GM23338 (cell line): ENCODE measurements at regions not wholly inside any gene's neighbourhood (a gene's known extent, or its start where the extent isn't known, plus 50 kb on each side); places are given as distances from the start of the nearest gene placed in this dataset.

Experiments
- ATAC-seq: fragments of 200-7000 bp; cut with Tn5 transposase; 3 replicates; pipeline ENCODE4 v1.9.1; 2020
- DNase-seq: peaks from one replicate; pipeline ENCODE4 v3.0.0-alpha.2; 2015; ENCODE audit warnings: low spot score
- H2AFZ ChIP-seq: fragments of 200-600 bp; sonication (generic); 2 replicates; pipeline ENCODE4 v1.8.0; 2016; ENCODE audit warnings: antibody characterized with exemption, mild to moderate bottlenecking, moderate library complexity
- H3F3A ChIP-seq: fragments of 200-600 bp; sonication (generic); replicated peaks from 2 replicates; pipeline ENCODE4 v1.8.0; 2017; ENCODE audit warnings: antibody characterized with exemption, mixed run types, low read depth
- H3K27ac ChIP-seq: fragments of 200-600 bp; sonication (generic); 2 replicates; pipeline ENCODE4 v1.6.1; 2016; ENCODE audit warnings: low read depth
- H3K27me3 ChIP-seq: fragments of 200-600 bp; sonication (generic); 2 replicates; pipeline ENCODE4 v1.8.0; 2016; ENCODE audit warnings: mild to moderate bottlenecking, mixed run types, moderate library complexity; ENCODE audit not compliant: insufficient read depth
- H3K36me3 ChIP-seq: fragments of 200-600 bp; sonication (generic); 2 replicates; pipeline ENCODE4 v1.8.0; 2016; ENCODE audit warnings: mild to moderate bottlenecking; ENCODE audit not compliant: insufficient read depth
- H3K4me1 ChIP-seq: fragments of 200-600 bp; sonication (generic); 2 replicates; pipeline ENCODE4 v1.8.0; 2016; ENCODE audit warnings: mild to moderate bottlenecking, moderate library complexity; ENCODE audit not compliant: insufficient read depth
- H3K4me2 ChIP-seq: fragments of 200-600 bp; sonication (generic); 2 replicates; pipeline ENCODE4 v1.7.1; 2017; ENCODE audit warnings: mixed run types
- H3K4me3 ChIP-seq: fragments of 200-600 bp; sonication (generic); 2 replicates; pipeline ENCODE4 v1.6.1; 2016; ENCODE audit warnings: mixed run types
- H3K79me2 ChIP-seq: fragments of 200-600 bp; sonication (generic); replicated peaks from 2 replicates; pipeline ENCODE4 v1.8.0; 2017; ENCODE audit warnings: mild to moderate bottlenecking; ENCODE audit not compliant: insufficient read depth
- H3K9me2 ChIP-seq: fragments of 200-600 bp; sonication (generic); 2 replicates; pipeline ENCODE4 v1.8.0; 2017; ENCODE audit not compliant: insufficient read depth
- H4K20me1 ChIP-seq: fragments of 200-600 bp; sonication (generic); replicated peaks from 2 replicates; pipeline ENCODE4 v1.8.0; 2017; ENCODE audit warnings: mild to moderate bottlenecking; ENCODE audit not compliant: insufficient read depth
- H3K27ac Mint-ChIP-seq: 2 replicates; pipeline ENCODE4 v1.8.0; 2020; ENCODE audit warnings: inconsistent platforms, mild to moderate bottlenecking, moderate library complexity, mixed read lengths
- H3K27me3 Mint-ChIP-seq: 3 replicates; pipeline ENCODE4 v1.8.0; 2022; ENCODE audit warnings: low read depth, mild to moderate bottlenecking, moderate library complexity, mixed read lengths, inconsistent platforms; ENCODE audit not compliant: insufficient read depth, poor library complexity
- H3K36me3 Mint-ChIP-seq: 3 replicates; pipeline ENCODE4 v1.8.0; 2021; ENCODE audit warnings: low read depth, mild to moderate bottlenecking, inconsistent platforms, moderate library complexity, mixed read lengths
- H3K4me1 Mint-ChIP-seq: 3 replicates; pipeline ENCODE4 v1.8.0; 2020; ENCODE audit warnings: mild to moderate bottlenecking, inconsistent platforms, mixed read lengths
- H3K4me3 Mint-ChIP-seq: 3 replicates; pipeline ENCODE4 v1.8.0; 2021; ENCODE audit warnings: moderate library complexity, mild to moderate bottlenecking, inconsistent platforms, mixed read lengths
- H3K9me3 Mint-ChIP-seq: 3 replicates; pipeline ENCODE4 v1.8.0; 2020; ENCODE audit warnings: moderate library complexity, mild to moderate bottlenecking, inconsistent platforms, mixed read lengths
- CTCF ChIP-seq, 2 experiments: fragments of 200-600 bp in 1 of 2; sonication (generic) in 1 of 2; conservative IDR thresholded peaks; 2 replicates each; pipeline versions ENCODE4 v1.5.1 to v1.6.1; 2016 to 2017; ENCODE audit warnings: antibody characterized with exemption in 2 of 2, low read depth in 2 of 2, mild to moderate bottlenecking in 2 of 2, moderate library complexity in 1 of 2
- EZH2 ChIP-seq: fragments of 200-600 bp; sonication (generic); IDR thresholded peaks from one replicate; pipeline ENCODE4 v1.8.0; 2017; ENCODE audit warnings: antibody characterized with exemption, mild to moderate bottlenecking, low read depth; ENCODE audit not compliant: unreplicated experiment
- JUNB ChIP-seq: IDR thresholded peaks from one replicate; pipeline ENCODE4 v1.6.1; 2016; ENCODE audit warnings: antibody characterized with exemption; ENCODE audit not compliant: unreplicated experiment
- POLR2AphosphoS5 ChIP-seq: IDR thresholded peaks from 2 replicates; pipeline ENCODE4 v1.6.1; 2016; ENCODE audit warnings: antibody characterized with exemption, low read depth
- REST ChIP-seq: IDR thresholded peaks from one replicate; pipeline ENCODE4 v1.6.1; 2018; ENCODE audit warnings: antibody characterized with exemption; ENCODE audit not compliant: unreplicated experiment
- TF ChIP-seq, protein P1 (sequence below): IDR thresholded peaks from 2 replicates; pipeline ENCODE4 v1.6.1; 2016; ENCODE audit warnings: antibody characterized with exemption

- H3K9me2 ChIP-seq = no peaks in the 10 kb centered on the region
- no peak overlapping the region for H3K27ac ChIP-seq
- no peak for DNase-seq
- H3K27me3 ChIP-seq = no peaks in the 10 kb centered on the region; the same call in 1 of the 2 replicates
- ATAC-seq = no peak
- no peaks in the 10 kb centered on the region for H3F3A ChIP-seq
- no peaks in the 10 kb centered on the region for H3K36me3 ChIP-seq
- H4K20me1 ChIP-seq = no peaks in the 10 kb centered on the region
- no peak overlapping the region for H3K27ac Mint-ChIP-seq
- H3K9me3 Mint-ChIP-seq = no peaks in the 10 kb centered on the region
- no peaks in the 10 kb centered on the region for H3K79me2 ChIP-seq
- no peaks in the 10 kb centered on the region for H3K36me3 Mint-ChIP-seq
- no peak overlapping the region for H3K4me2 ChIP-seq
- no peak overlapping the region for H2AFZ ChIP-seq
- peaks cover 15% of the 10 kb centered on the region for H3K4me1 Mint-ChIP-seq
- peaks cover 12% of the 10 kb centered on the region; the same call in 1 of the 2 replicates for H3K4me1 ChIP-seq
- no peak for TF ChIP-seq REST
- no peak for TF ChIP-seq EZH2
- TF ChIP-seq, protein P1, sequence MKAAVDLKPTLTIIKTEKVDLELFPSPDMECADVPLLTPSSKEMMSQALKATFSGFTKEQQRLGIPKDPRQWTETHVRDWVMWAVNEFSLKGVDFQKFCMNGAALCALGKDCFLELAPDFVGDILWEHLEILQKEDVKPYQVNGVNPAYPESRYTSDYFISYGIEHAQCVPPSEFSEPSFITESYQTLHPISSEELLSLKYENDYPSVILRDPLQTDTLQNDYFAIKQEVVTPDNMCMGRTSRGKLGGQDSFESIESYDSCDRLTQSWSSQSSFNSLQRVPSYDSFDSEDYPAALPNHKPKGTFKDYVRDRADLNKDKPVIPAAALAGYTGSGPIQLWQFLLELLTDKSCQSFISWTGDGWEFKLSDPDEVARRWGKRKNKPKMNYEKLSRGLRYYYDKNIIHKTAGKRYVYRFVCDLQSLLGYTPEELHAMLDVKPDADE = no peak
- no peak for TF ChIP-seq JUNB
- no peak for TF ChIP-seq POLR2AphosphoS5
- no peaks in the 10 kb centered on the region for H3K27me3 Mint-ChIP-seq
- no peak overlapping the region for H3K4me3 Mint-ChIP-seq
- H3K4me3 ChIP-seq = no peak overlapping the region
Measured at GRCh38 chr2:175310813-175311504, 129.4 kb upstream of the ATP5MC3 start.

DNA sequence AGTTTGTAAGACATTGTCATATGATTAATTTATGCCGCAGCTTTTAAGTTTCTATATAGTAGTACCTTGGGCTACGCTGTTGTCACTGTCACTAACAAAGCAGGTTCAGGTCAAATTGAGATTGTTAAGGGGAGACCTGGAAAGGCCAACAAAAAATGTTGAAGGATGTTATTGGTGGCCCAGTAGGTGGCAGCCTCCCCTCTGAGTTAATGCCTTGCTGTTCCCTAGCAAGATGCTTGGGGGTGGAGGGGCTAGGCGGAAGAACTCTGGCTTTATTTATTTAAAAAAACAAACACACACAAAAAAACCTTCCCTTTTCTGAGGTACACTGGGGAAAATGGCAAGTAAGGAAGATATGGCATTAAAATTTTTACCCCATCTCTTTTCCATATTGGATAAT lies 128.3 kb upstream of the ATP5MC3 start:
- Histone ChIP-seq H4K20me1 (no peaks in the 10 kb centered on the region), H3F3A (no peaks in the 10 kb centered on the region), H3K36me3 (no peaks in the 10 kb centered on the region), H3K4me2 (no peak overlapping the region), H3K27me3 (no peaks in the 10 kb centered on the region; the same call in 1 of the 2 replicates), H3K9me2 (no peaks in the 10 kb centered on the region), H2AFZ (no peak overlapping the region), H3K27ac (no peak overlapping the region), H3K79me2 (no peaks in the 10 kb centered on the region), H3K4me1 (peaks cover 12% of the 10 kb centered on the region; the same call in 1 of the 2 replicates), H3K4me3 (no peak overlapping the region)
- TF ChIP-seq CTCF (conservative IDR thresholded peaks at IDR 0.05; ENCODE audit: low read depth in 2 of 2) (peak; percentile 61 to 85), REST (no peak)
- no peak overlapping the region for H3K4me3 Mint-ChIP-seq
- H3K36me3 Mint-ChIP-seq = no peaks in the 10 kb centered on the region
- ATAC-seq = peak; percentile 94
- H3K27me3 Mint-ChIP-seq = no peaks in the 10 kb centered on the region
- peaks cover 15% of the 10 kb centered on the region for H3K4me1 Mint-ChIP-seq
- no peak overlapping the region for H3K27ac Mint-ChIP-seq
- H3K9me3 Mint-ChIP-seq = no peaks in the 10 kb centered on the region
- DNase-seq = peak; percentile 82
